SU-DHL-6 (cell line): ENCODE measurements at regions not wholly inside any gene's neighbourhood (a gene's known extent, or its start where the extent isn't known, plus 50 kb on each side); places are given as distances from the start of the nearest gene placed in this dataset.

Experiments used
- CTCF ChIP-seq: fragments of 200-600 bp; sonication (generic); IDR thresholded peaks from one replicate; pipeline ENCODE4 v1.5.1; 2017; ENCODE audit warnings: antibody characterized with exemption, mild to moderate bottlenecking, low read length, moderate library complexity; ENCODE audit not compliant: insufficient read depth, poor library complexity, severe bottlenecking
- EZH2phosphoT487 ChIP-seq: fragments of 200-600 bp; sonication (generic), shearing (Covaris generic); conservative IDR thresholded peaks from 2 replicates; pipeline ENCODE4 v1.6.1; 2018; ENCODE audit warnings: mild to moderate bottlenecking, antibody characterized with exemption, low read length, moderate library complexity, mixed read lengths

DNA sequence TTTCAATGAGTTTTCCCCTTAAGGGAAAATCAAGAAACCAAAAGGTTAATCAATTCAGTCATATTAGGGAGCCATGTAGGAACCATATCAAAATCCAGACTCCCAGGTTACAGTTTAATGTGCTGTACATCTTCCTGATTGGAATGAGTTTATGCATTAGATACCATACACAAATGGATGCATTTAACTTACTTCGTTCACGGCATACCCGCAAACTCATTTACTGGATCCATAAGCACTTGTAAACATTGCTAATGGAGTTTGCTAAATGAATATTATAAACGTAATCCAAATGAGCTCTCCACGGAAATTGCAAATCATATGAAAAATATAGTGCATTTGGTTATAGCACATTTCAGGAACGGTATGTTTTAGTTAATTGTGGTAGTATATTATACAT is 228.9 kb upstream of the G2E3 start:
- TF ChIP-seq CTCF (no peak), EZH2phosphoT487 (no peak)
